Panc1 (cell line): ENCODE measurements at regions not wholly inside any gene's neighbourhood (a gene's known extent, or its start where the extent isn't known, plus 50 kb on each side); places are given as distances from the start of the nearest gene placed in this dataset.

Experiments used
- ATAC-seq: fragments of 200-7000 bp; cut with Tn5 transposase; 2 replicates; pipeline ENCODE4 v1.9.1; 2020; ENCODE audit warnings: mild to moderate bottlenecking, moderate library complexity
- BruUV-seq: library from RNA; stranded (reverse); fragments of 400-500 nt; replicated peaks from 2 replicates; lab custom pipeline; 2021; lab: Mats Ljungman, UMichigan
- CTCF ChIA-PET: fragments of 300-600 bp; sonication (Branson Sonifier 250); formaldehyde crosslinking; loops from one replicate; lab custom pipeline; 2022; ENCODE audit warnings: antibody characterized with exemption; lab: Charles Lee
- POLR2A ChIA-PET: fragments of 300-600 bp; sonication (Branson Sonifier 250); formaldehyde crosslinking; loops from one replicate; lab custom pipeline; 2022; ENCODE audit warnings: antibody characterized with exemption; lab: Charles Lee
- DNase-seq: peaks from one replicate; pipeline ENCODE4 v3.0.0-alpha.2; 2010; ENCODE audit warnings: low read depth, low spot score
- H3K27ac ChIP-seq: 2 replicates; pipeline ENCODE4 v1.5.1; 2011; ENCODE audit warnings: mild to moderate bottlenecking, low read length, inconsistent platforms
- H3K27me3 ChIP-seq: fragments of 200-500 bp; sonication (Bioruptor generic); 2 replicates; pipeline ENCODE4 v1.6.0; 2014; ENCODE audit warnings: low read length, inconsistent platforms; ENCODE audit not compliant: control insufficient read depth, insufficient read depth
- H3K36me3 ChIP-seq: fragments of 200-500 bp; sonication (Bioruptor generic); 2 replicates; pipeline ENCODE4 v1.5.1; 2014; ENCODE audit warnings: inconsistent platforms, mild to moderate bottlenecking, low read length, moderate library complexity; ENCODE audit not compliant: control insufficient read depth, insufficient read depth
- H3K4me1 ChIP-seq: 2 replicates; pipeline ENCODE4 v1.5.1; 2011; ENCODE audit warnings: inconsistent platforms, mild to moderate bottlenecking, low read length, moderate library complexity; ENCODE audit not compliant: control insufficient read depth, insufficient read depth
- H3K4me3 ChIP-seq, 2 experiments: 2 replicates each; pipeline ENCODE4 v1.5.1; 2011 to 2012; ENCODE audit warnings: low read depth in 2 of 2, low read length in 2 of 2, mild to moderate bottlenecking in 2 of 2, inconsistent platforms in 1 of 2, moderate library complexity in 1 of 2
- H3K9me3 ChIP-seq: fragments of 200-500 bp; sonication (Bioruptor generic); 2 replicates; pipeline ENCODE4 v1.5.1; 2014; ENCODE audit warnings: low read depth, mild to moderate bottlenecking, inconsistent platforms, low read length, moderate library complexity; ENCODE audit not compliant: control insufficient read depth, insufficient read depth
- POLR2AphosphoS5 ChIP-seq: IDR thresholded peaks from 2 replicates; pipeline ENCODE4 v1.6.1; 2012; ENCODE audit warnings: mild to moderate bottlenecking, low read depth, low read length, moderate library complexity
- REST ChIP-seq, 2 experiments: IDR thresholded peaks; 2 replicates each; pipeline ENCODE4 v1.6.1; 2011 to 2012; ENCODE audit warnings: low read depth in 2 of 2, control low read depth in 1 of 2, low read length in 1 of 2, mild to moderate bottlenecking in 1 of 2, moderate library complexity in 1 of 2; ENCODE audit not compliant: insufficient read depth in 1 of 2
- SIN3A ChIP-seq: IDR thresholded peaks from 2 replicates; pipeline ENCODE4 v1.6.1; 2012; ENCODE audit warnings: low read depth, mild to moderate bottlenecking, low read length, moderate library complexity, borderline replicate concordance; ENCODE audit not compliant: insufficient read depth
- TCF7L2 ChIP-seq: IDR thresholded peaks from 2 replicates; pipeline ENCODE4 v1.6.1; 2011; ENCODE audit warnings: mild to moderate bottlenecking, low read depth, low read length, inconsistent platforms
- in situ Hi-C: cut with HindIII; loops from 2 replicates; pipeline ENCODE4 v1.10.0; 2016; ENCODE audit warnings: low sequenced_read_pairs, low pct_unique_long_range_greater_than_20kb
- intact Hi-C: fragments of 100-400 bp; cut with micrococcal nuclease; formaldehyde crosslinking; loops from one replicate; pipeline ENCODE4 v1.10.0; 2022; ENCODE audit not compliant: unreplicated experiment
- TF ChIP-seq, protein P1 (sequence below): fragments of 450-650 bp; IDR thresholded peaks from 2 replicates; pipeline ENCODE4 v1.5.1; 2017; ENCODE audit warnings: mild to moderate bottlenecking

GRCh38 chr14:66383771-66384170 lies 102.4 kb upstream of the CCDC196 start:
- H3K4me3 ChIP-seq: no peak overlapping the region
- no peaks in the 10 kb centered on the region for H3K9me3 ChIP-seq
- H3K4me1 ChIP-seq: no peaks in the 10 kb centered on the region
- in situ Hi-C loops: no loop called here
- ATAC-seq (no peak), DNase-seq (no peak)
- H3K27ac ChIP-seq: no peak overlapping the region
- ChIA-PET POLR2A (no interaction called here), CTCF (no interaction called here)
- intact Hi-C loops: no loop called here
- no TSS peak for BruUV-seq
- no peaks in the 10 kb centered on the region for H3K36me3 ChIP-seq
- TF ChIP-seq TCF7L2 (no peak), REST (IDR thresholded peaks at IDR 0.05; ENCODE audit: insufficient read depth in 1 of 2, low read depth in 2 of 2, low read length in 1 of 2) (no peak), SIN3A (no peak)
- TF ChIP-seq, protein P1, sequence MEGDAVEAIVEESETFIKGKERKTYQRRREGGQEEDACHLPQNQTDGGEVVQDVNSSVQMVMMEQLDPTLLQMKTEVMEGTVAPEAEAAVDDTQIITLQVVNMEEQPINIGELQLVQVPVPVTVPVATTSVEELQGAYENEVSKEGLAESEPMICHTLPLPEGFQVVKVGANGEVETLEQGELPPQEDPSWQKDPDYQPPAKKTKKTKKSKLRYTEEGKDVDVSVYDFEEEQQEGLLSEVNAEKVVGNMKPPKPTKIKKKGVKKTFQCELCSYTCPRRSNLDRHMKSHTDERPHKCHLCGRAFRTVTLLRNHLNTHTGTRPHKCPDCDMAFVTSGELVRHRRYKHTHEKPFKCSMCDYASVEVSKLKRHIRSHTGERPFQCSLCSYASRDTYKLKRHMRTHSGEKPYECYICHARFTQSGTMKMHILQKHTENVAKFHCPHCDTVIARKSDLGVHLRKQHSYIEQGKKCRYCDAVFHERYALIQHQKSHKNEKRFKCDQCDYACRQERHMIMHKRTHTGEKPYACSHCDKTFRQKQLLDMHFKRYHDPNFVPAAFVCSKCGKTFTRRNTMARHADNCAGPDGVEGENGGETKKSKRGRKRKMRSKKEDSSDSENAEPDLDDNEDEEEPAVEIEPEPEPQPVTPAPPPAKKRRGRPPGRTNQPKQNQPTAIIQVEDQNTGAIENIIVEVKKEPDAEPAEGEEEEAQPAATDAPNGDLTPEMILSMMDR: no peak
- no peaks in the 10 kb centered on the region; the same call in 1 of the 2 replicates for H3K27me3 ChIP-seq

DNA sequence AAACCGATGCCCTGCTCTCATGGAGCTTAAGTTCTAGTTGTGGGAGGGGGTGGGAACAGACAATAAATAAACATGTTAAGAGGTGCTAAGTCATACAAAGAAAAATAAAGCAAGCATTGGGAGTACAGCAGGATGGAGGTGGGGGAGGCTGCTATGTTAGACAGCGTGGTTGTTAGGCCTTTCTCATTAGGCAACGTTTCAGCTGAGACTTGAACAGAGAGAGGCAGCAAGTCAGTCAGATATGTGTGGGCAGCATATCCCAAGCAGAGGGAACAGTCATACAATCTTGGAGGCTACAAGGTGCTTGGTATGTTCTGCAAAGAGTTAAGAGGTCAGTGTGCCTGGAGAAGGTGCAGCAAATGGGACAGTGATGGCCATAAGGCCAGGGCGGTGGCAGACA lies 97.7 kb upstream of the CCDC196 start:
- no peak overlapping the region for H3K4me3 ChIP-seq
- no peaks in the 10 kb centered on the region for H3K36me3 ChIP-seq
- H3K27ac ChIP-seq: no peak overlapping the region
- no peaks in the 10 kb centered on the region; the same call in 1 of the 2 replicates for H3K27me3 ChIP-seq
- CTCF ChIA-PET: no interaction called here
- ATAC-seq (no peak), DNase-seq (no peak)
- POLR2A ChIA-PET: interaction anchor here (0.7 kb wide), 1 partner anchor 29 kb away, joined by 4 read pairs; no protein-coding TSS in a partner anchor
- TF ChIP-seq, protein P1: no peak
- TF ChIP-seq REST (IDR thresholded peaks at IDR 0.05; ENCODE audit: insufficient read depth in 1 of 2, low read depth in 2 of 2, low read length in 1 of 2): no peak
- TF ChIP-seq TCF7L2: no peak
- TF ChIP-seq POLR2AphosphoS5: no peak
- TF ChIP-seq SIN3A: no peak
- BruUV-seq: no TSS peak
- no peaks in the 10 kb centered on the region for H3K9me3 ChIP-seq
- H3K4me1 ChIP-seq: no peaks in the 10 kb centered on the region
- in situ Hi-C loops: no loop called here
- intact Hi-C loops: no loop called here
